ENCODE measurements at regions not wholly inside any gene's neighbourhood (a gene's known extent, or its start where the extent isn't known, plus 50 kb on each side); places are given as distances from the start of the nearest gene placed in this dataset.
"Not testable (repeated sequence)": the region's sequence is repeated elsewhere in the genome, so short reads cannot be mapped to it uniquely, and the experiment has no call there.

GRCh38 chr14:105581551-105582341, 55.4 kb downstream of the TMEM121 start:
- DNase-seq = no peak

GRCh38 chr14:105582639-105583038, 56.3 kb downstream of the TMEM121 start:
- DNase-seq = no peak

- not testable (repeated sequence) for DNase-seq
Observed at GRCh38 chr14:105583914-105584313, 57.5 kb downstream of the TMEM121 start.

- not testable (repeated sequence) for DNase-seq
Observed at GRCh38 chr14:105585290-105585689, 58.9 kb downstream of the TMEM121 start.

GRCh38 chr14:105585722-105586121, 59.3 kb downstream of the TMEM121 start:
- not testable (repeated sequence) for DNase-seq

- DNase-seq = not testable (repeated sequence)
Observed at GRCh38 chr14:105586144-105586872, 59.9 kb downstream of the TMEM121 start.

- DNase-seq = not testable (repeated sequence)
Observed at GRCh38 chr14:105587034-105587433, 60.7 kb downstream of the TMEM121 start.

GRCh38 chr14:105587482-105588235, 61.3 kb downstream of the TMEM121 start:
- DNase-seq = not testable (repeated sequence)

GRCh38 chr14:105588236-105588860, 62.0 kb downstream of the TMEM121 start:
- no peak for DNase-seq

GRCh38 chr14:105589161-105589925, 63.0 kb downstream of the TMEM121 start:
- DNase-seq = no peak

GRCh38 chr14:105589926-105590185, 63.5 kb downstream of the TMEM121 start:
- DNase-seq = not testable (repeated sequence)

GRCh38 chr14:105591052-105591451, 64.7 kb downstream of the TMEM121 start:
- no peak for DNase-seq

- DNase-seq = not testable (repeated sequence)
Observed at GRCh38 chr14:105591792-105592341, 65.5 kb downstream of the TMEM121 start.

GRCh38 chr14:105592646-105593045, 66.3 kb downstream of the TMEM121 start:
- not testable (repeated sequence) for DNase-seq

- not testable (repeated sequence) for DNase-seq
Observed at GRCh38 chr14:105595346-105595745, 69.0 kb downstream of the TMEM121 start.

GRCh38 chr14:105596374-105596773, 70.0 kb downstream of the TMEM121 start:
- DNase-seq = not testable (repeated sequence)

- not testable (repeated sequence) for DNase-seq
Observed at GRCh38 chr14:105598040-105598763, 71.8 kb downstream of the TMEM121 start.

GRCh38 chr14:105598925-105599586, 72.7 kb downstream of the TMEM121 start:
- not testable (repeated sequence) for DNase-seq

GRCh38 chr14:105600195-105600938, 74.0 kb downstream of the TMEM121 start:
- not testable (repeated sequence) for DNase-seq

- DNase-seq = no peak
Observed at GRCh38 chr14:105600939-105601359, 74.6 kb downstream of the TMEM121 start.
